Tibial nerve (tissue), 4 donors: ENCODE measurements at regions not wholly inside any gene's neighbourhood (a gene's known extent, or its start where the extent isn't known, plus 50 kb on each side); places are given as distances from the start of the nearest gene placed in this dataset.

ENCODE experiments used
- DNase-seq, 2 donors: peaks; one replicate each; pipeline ENCODE4 v3.0.0-alpha.2; 2019; ENCODE audit warnings: low spot score in 2 of 2
- H3K27ac ChIP-seq, 4 donors: fragments of 200-600 bp; sonication (generic) in 3 of 4; one replicate each; pipeline ENCODE4 v1.5.1; 2017 to 2019; ENCODE audit warnings: mild to moderate bottlenecking in 1 of 4
- H3K27me3 ChIP-seq, 2 donors: fragments of 200-600 bp; sonication (generic) in 1 of 2; one replicate each; pipeline versions ENCODE4 v1.5.1 to v1.6.0; 2017 to 2019
- H3K36me3 ChIP-seq, 3 donors: fragments of 200-600 bp; sonication (generic); one replicate each; pipeline ENCODE4 v1.5.1; 2018 to 2019
- H3K4me1 ChIP-seq, 4 donors: fragments of 200-600 bp; sonication (generic) in 3 of 4; one replicate each; pipeline ENCODE4 v1.5.1; 2017 to 2019
- H3K4me3 ChIP-seq, 4 donors: fragments of 200-600 bp; sonication (generic) in 3 of 4; one replicate each; pipeline ENCODE4 v1.5.1; 2017 to 2019; ENCODE audit warnings: mild to moderate bottlenecking in 1 of 4, moderate library complexity in 1 of 4
- H3K9me3 ChIP-seq, 4 donors: fragments of 200-600 bp; sonication (generic) in 3 of 4; one replicate each; pipeline ENCODE4 v1.5.1; 2017 to 2019
- EP300 ChIP-seq, 2 donors: sonication (generic); formaldehyde crosslinking; IDR thresholded peaks; one replicate each; pipeline ENCODE4 v1.6.1; 2017; ENCODE audit warnings: antibody characterized with exemption in 2 of 2, mild to moderate bottlenecking in 1 of 2
- POLR2A ChIP-seq, 2 donors: fragments of 450-650 bp; IDR thresholded peaks; one replicate each; pipeline ENCODE4 v1.6.1; 2017; ENCODE audit warnings: antibody characterized with exemption in 2 of 2, mild to moderate bottlenecking in 2 of 2, moderate library complexity in 2 of 2
- WGBS, 2 donors: methylation state at CpG; one replicate each; pipeline ENCODE4 v1.1.5; 2018; 5-methylcytosine and 5-hydroxymethylcytosine counted together
- TF ChIP-seq, protein P1 (sequence below), 5 experiments: fragments of 200-600 bp in 3 of 5; fragments of 450-650 bp in 2 of 5; sonication (generic) in 3 of 5; IDR thresholded peaks; one replicate each; pipeline ENCODE4 v1.5.1; 2016 to 2019; ENCODE audit warnings: antibody characterized with exemption in 5 of 5, mild to moderate bottlenecking in 3 of 5, moderate library complexity in 2 of 5

DNA sequence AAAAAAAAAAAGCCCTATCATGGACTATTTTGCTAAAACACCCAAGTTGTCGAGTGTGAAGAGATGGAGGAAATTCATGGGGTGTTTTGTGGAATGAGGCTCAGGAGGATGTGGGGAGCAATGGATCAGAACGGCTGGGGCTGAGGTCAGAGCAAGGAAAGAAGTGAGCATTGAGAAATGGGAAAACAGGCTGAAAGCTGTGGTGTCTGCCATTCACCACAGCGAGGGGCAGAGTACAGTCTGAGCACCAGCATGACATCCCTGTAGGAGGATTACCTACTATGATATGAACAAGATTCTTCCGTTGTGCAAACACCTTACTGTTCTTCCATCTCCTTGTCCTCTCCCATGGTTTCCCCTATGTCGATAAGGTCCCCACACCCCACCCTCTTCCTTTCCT, 193.1 kb downstream of the TMEM114 start:
- DNase-seq, result no peak
- Histone ChIP-seq H3K4me3 (no peak overlapping the region), H3K36me3 (no peaks in the 10 kb centered on the region), H3K27me3 (no peaks in the 10 kb centered on the region), H3K4me1 (no peaks in the 10 kb centered on the region), H3K27ac (no peak overlapping the region), H3K9me3 (peaks cover 0 to 2% (median 0%) of the 10 kb centered on the region in 4 donors)
- WGBS, 2 donors, result 77% methylated on average over 5 of the region's 5 CpGs
- TF ChIP-seq POLR2A (IDR thresholded peaks at IDR 0.05), result no peak
- TF ChIP-seq EP300 (IDR thresholded peaks at IDR 0.05), result no peak

- H3K27ac ChIP-seq, result no peak overlapping the region
- H3K27me3 ChIP-seq, result no peaks in the 10 kb centered on the region
- DNase-seq, result no peak
- no peaks in the 10 kb centered on the region for H3K4me1 ChIP-seq
- no peak overlapping the region for H3K4me3 ChIP-seq
- no peaks in the 10 kb centered on the region for H3K36me3 ChIP-seq
- WGBS, 2 donors, result 46 to 51% methylated on average over 5 of the region's 5 CpGs
- peaks cover 0 to 2% (median 0%) of the 10 kb centered on the region in 4 donors for H3K9me3 ChIP-seq
- no peak for TF ChIP-seq EP300 (IDR thresholded peaks at IDR 0.05)
- TF ChIP-seq POLR2A (IDR thresholded peaks at IDR 0.05), result no peak
- TF ChIP-seq, protein P1, sequence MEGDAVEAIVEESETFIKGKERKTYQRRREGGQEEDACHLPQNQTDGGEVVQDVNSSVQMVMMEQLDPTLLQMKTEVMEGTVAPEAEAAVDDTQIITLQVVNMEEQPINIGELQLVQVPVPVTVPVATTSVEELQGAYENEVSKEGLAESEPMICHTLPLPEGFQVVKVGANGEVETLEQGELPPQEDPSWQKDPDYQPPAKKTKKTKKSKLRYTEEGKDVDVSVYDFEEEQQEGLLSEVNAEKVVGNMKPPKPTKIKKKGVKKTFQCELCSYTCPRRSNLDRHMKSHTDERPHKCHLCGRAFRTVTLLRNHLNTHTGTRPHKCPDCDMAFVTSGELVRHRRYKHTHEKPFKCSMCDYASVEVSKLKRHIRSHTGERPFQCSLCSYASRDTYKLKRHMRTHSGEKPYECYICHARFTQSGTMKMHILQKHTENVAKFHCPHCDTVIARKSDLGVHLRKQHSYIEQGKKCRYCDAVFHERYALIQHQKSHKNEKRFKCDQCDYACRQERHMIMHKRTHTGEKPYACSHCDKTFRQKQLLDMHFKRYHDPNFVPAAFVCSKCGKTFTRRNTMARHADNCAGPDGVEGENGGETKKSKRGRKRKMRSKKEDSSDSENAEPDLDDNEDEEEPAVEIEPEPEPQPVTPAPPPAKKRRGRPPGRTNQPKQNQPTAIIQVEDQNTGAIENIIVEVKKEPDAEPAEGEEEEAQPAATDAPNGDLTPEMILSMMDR (IDR thresholded peaks at IDR 0.05), result no peak
Observed at GRCh38 chr16:8396463-8396862, 193.8 kb downstream of the TMEM114 start.

GRCh38 chr16:8391257-8391656, 199.1 kb downstream of the TMEM114 start:
- Histone ChIP-seq H3K4me3 (no peak overlapping the region), H3K27me3 (no peaks in the 10 kb centered on the region), H3K36me3 (no peaks in the 10 kb centered on the region), H3K4me1 (no peaks in the 10 kb centered on the region), H3K9me3 (peaks cover 0 to 2% (median 0%) of the 10 kb centered on the region in 4 donors), H3K27ac (no peak overlapping the region)
- 53 to 62% methylated on average over 3 of the region's 3 CpGs for WGBS, 2 donors
- TF ChIP-seq EP300 (IDR thresholded peaks at IDR 0.05) (no peak), POLR2A (IDR thresholded peaks at IDR 0.05) (no peak)
- TF ChIP-seq, protein P1 (IDR thresholded peaks at IDR 0.05), result no peak
- DNase-seq, result no peak

DNA sequence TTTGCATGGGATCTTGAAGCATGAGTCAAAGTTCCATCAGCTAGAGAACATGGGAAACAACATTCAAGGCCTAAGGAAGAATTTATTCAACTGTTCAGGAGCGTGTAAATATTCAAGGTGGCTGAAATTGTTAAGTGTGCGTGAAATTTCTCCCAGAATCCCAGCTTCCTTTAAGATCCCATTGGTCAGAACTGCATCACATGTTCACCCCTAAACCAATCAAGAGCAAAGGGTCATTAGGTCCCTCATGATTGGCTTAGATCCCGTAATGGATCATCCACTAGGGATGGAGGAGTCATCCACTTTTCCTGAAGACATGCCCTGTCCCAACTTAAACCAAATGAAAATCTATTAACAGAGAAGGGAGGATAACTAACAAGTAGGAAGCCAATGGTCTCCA, 201.6 kb downstream of the TMEM114 start:
- no peaks in the 10 kb centered on the region for H3K27me3 ChIP-seq
- no peak overlapping the region for H3K27ac ChIP-seq
- no peak for DNase-seq
- WGBS, 2 donors, result 80 to 93% methylated on average over 3 of the region's 3 CpGs
- TF ChIP-seq EP300 (IDR thresholded peaks at IDR 0.05) (no peak), POLR2A (IDR thresholded peaks at IDR 0.05) (no peak)
- TF ChIP-seq, protein P1 (IDR thresholded peaks at IDR 0.05), result no peak
- no peak overlapping the region for H3K4me3 ChIP-seq
- no peaks in the 10 kb centered on the region for H3K4me1 ChIP-seq
- H3K36me3 ChIP-seq, result no peaks in the 10 kb centered on the region
- peaks cover 0 to 2% (median 0%) of the 10 kb centered on the region in 4 donors for H3K9me3 ChIP-seq

GRCh38 chr16:8381814-8382213, 208.5 kb downstream of the TMEM114 start:
- TF ChIP-seq EP300 (IDR thresholded peaks at IDR 0.05) (no peak), POLR2A (IDR thresholded peaks at IDR 0.05) (no peak)
- TF ChIP-seq, protein P1 (IDR thresholded peaks at IDR 0.05), result no peak
- no peaks in the 10 kb centered on the region for H3K4me1 ChIP-seq

GRCh38 chr16:8380311-8380710, 210.0 kb downstream of the TMEM114 start:
- 48 to 57% methylated on average over 6 of the region's 6 CpGs for WGBS, 2 donors
- TF ChIP-seq, protein P1 (IDR thresholded peaks at IDR 0.05), result no peak
- TF ChIP-seq EP300 (IDR thresholded peaks at IDR 0.05), result no peak
- no peak for TF ChIP-seq POLR2A (IDR thresholded peaks at IDR 0.05)
- Histone ChIP-seq H3K27ac (no peak overlapping the region), H3K27me3 (no peaks in the 10 kb centered on the region), H3K9me3 (no peaks in the 10 kb centered on the region), H3K4me3 (no peak overlapping the region), H3K36me3 (no peaks in the 10 kb centered on the region), H3K4me1 (no peaks in the 10 kb centered on the region)
- DNase-seq, result no peak

More at GRCh38 chr16:8381814-8382213, 208.5 kb downstream of the TMEM114 start:
- H3K9me3 ChIP-seq, result no peaks in the 10 kb centered on the region
- 89 to 92% methylated on average over 9 of the region's 9 CpGs for WGBS, 2 donors
- DNase-seq, result no peak
- no peaks in the 10 kb centered on the region for H3K27me3 ChIP-seq
- H3K27ac ChIP-seq, result no peak overlapping the region
- no peaks in the 10 kb centered on the region for H3K36me3 ChIP-seq
- H3K4me3 ChIP-seq, result no peak overlapping the region
